ENCODE measurements at regions not wholly inside any gene's neighbourhood (a gene's known extent, or its start where the extent isn't known, plus 50 kb on each side); places are given as distances from the start of the nearest gene placed in this dataset.

- no peak for TF ChIP-seq CTCF (conservative IDR thresholded peaks at IDR 0.05; ENCODE audit: low read depth, low read length)
- H3K4me3 ChIP-seq (ENCODE audit: low read length), result no peak overlapping the region
- DNase-seq (ENCODE audit: low read depth), result no peak
These were observed 67.0 kb downstream of the IL12A start for GRCh38 chr3:160055659-160056058.

GRCh38 chr3:160057331-160057730, 68.7 kb downstream of the IL12A start:
- H3K4me3 ChIP-seq (ENCODE audit: low read length), result no peak overlapping the region
- DNase-seq (ENCODE audit: low read depth), result no peak
- TF ChIP-seq CTCF (conservative IDR thresholded peaks at IDR 0.05; ENCODE audit: low read depth, low read length), result no peak

- no peak for TF ChIP-seq CTCF (conservative IDR thresholded peaks at IDR 0.05; ENCODE audit: low read depth, low read length)
- no peak for DNase-seq (ENCODE audit: low read depth)
- H3K4me3 ChIP-seq (ENCODE audit: low read length), result no peak overlapping the region
These were observed 71.9 kb downstream of the IL12A start for GRCh38 chr3:160060409-160061027.

GRCh38 chr3:160061525-160061924, 72.9 kb downstream of the IL12A start:
- no peak for TF ChIP-seq CTCF (conservative IDR thresholded peaks at IDR 0.05; ENCODE audit: low read depth, low read length)
- DNase-seq (ENCODE audit: low read depth), result no peak
- H3K4me3 ChIP-seq (ENCODE audit: low read length), result no peak overlapping the region

GRCh38 chr3:160065282-160065681, 76.6 kb downstream of the IL12A start:
- H3K4me3 ChIP-seq (ENCODE audit: low read length), result no peak overlapping the region
- no peak for TF ChIP-seq CTCF (conservative IDR thresholded peaks at IDR 0.05; ENCODE audit: low read depth, low read length)
- no peak for DNase-seq (ENCODE audit: low read depth)

GRCh38 chr3:160065786-160066185, 77.2 kb downstream of the IL12A start:
- TF ChIP-seq CTCF (conservative IDR thresholded peaks at IDR 0.05; ENCODE audit: low read depth, low read length), result no peak
- no peak for DNase-seq (ENCODE audit: low read depth)
- H3K4me3 ChIP-seq (ENCODE audit: low read length), result no peak overlapping the region

- H3K4me3 ChIP-seq (ENCODE audit: low read length), result no peak overlapping the region
- TF ChIP-seq CTCF (conservative IDR thresholded peaks at IDR 0.05; ENCODE audit: low read depth, low read length), result no peak
- no peak for DNase-seq (ENCODE audit: low read depth)
These were observed 81.4 kb downstream of the IL12A start for GRCh38 chr3:160069986-160070385.
